ENCODE measurements at regions not wholly inside any gene's neighbourhood (a gene's known extent, or its start where the extent isn't known, plus 50 kb on each side); places are given as distances from the start of the nearest gene placed in this dataset.

DNA sequence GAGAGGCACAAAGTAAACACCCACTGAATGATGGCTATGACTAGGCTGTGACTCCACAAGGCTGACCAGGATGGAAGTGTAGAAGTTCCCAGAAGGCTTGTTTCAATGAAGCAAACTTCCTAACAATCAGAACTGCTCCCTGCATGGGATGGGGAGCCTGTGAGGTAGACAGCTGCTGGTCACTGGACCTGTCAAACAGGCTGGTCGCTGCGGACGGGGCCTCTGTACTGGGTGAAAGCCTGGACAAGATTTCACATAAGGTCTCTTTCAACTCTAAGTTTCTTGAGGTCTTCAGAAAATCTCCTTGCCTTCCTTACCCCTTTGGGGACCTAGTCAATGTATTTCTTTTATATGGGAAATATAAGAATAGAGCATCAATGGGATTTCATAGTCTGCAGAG is 438.2 kb downstream of the BUD13 start:
- TF ChIP-seq POLR2A (IDR thresholded peaks at IDR 0.05) (no peak), POLR2AphosphoS5 (IDR thresholded peaks at IDR 0.05) (no peak), EP300 (IDR thresholded peaks at IDR 0.05) (no peak)
- TF ChIP-seq, protein P1, sequence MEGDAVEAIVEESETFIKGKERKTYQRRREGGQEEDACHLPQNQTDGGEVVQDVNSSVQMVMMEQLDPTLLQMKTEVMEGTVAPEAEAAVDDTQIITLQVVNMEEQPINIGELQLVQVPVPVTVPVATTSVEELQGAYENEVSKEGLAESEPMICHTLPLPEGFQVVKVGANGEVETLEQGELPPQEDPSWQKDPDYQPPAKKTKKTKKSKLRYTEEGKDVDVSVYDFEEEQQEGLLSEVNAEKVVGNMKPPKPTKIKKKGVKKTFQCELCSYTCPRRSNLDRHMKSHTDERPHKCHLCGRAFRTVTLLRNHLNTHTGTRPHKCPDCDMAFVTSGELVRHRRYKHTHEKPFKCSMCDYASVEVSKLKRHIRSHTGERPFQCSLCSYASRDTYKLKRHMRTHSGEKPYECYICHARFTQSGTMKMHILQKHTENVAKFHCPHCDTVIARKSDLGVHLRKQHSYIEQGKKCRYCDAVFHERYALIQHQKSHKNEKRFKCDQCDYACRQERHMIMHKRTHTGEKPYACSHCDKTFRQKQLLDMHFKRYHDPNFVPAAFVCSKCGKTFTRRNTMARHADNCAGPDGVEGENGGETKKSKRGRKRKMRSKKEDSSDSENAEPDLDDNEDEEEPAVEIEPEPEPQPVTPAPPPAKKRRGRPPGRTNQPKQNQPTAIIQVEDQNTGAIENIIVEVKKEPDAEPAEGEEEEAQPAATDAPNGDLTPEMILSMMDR (IDR thresholded peaks at IDR 0.05) = no peak
